GM13976 (cell line): ENCODE measurements at regions not wholly inside any gene's neighbourhood (a gene's known extent, or its start where the extent isn't known, plus 50 kb on each side); places are given as distances from the start of the nearest gene placed in this dataset.

Experiments used
- DNase-seq: peaks from one replicate; pipeline ENCODE4 v3.0.0; 2012; ENCODE audit warnings: low spot score
- in situ Hi-C: fragments of 300-500 bp; cut with MboI; formaldehyde crosslinking; loops from one replicate; pipeline ENCODE4 v1.12.0; 2022; ENCODE audit warnings: low sequenced_read_pairs, mixed read lengths, inconsistent platforms; ENCODE audit not compliant: unreplicated experiment
- TF ChIP-seq, protein P1 (sequence below): IDR thresholded peaks from 2 replicates; pipeline ENCODE4 v1.5.1; 2012; ENCODE audit warnings: borderline replicate concordance, mild to moderate bottlenecking; ENCODE audit not compliant: insufficient read depth; ENCODE audit errors: extremely low read depth, missing control alignments, control extremely low read depth

DNA sequence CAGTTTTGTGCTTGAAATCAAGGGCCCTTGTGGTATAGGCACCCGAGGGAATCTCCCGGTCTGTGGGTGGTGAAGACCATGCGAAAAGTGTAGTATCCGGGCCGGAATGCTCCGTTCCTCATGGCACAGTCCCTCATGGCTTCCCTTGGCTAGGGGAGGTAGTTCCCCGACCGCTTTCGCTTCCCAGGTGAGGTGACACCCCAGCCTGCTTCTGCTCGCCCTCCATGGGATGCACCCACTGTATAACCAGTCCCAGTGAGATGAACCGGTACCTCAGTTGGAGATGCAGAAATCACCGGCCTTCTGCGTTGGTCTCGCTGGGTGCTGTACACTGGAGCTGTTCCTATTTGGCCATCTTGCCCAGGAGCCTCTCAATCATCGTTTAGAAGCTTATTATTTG lies 195.7 kb upstream of the POT1 start:
- DNase-seq = no peak
- TF ChIP-seq, protein P1, sequence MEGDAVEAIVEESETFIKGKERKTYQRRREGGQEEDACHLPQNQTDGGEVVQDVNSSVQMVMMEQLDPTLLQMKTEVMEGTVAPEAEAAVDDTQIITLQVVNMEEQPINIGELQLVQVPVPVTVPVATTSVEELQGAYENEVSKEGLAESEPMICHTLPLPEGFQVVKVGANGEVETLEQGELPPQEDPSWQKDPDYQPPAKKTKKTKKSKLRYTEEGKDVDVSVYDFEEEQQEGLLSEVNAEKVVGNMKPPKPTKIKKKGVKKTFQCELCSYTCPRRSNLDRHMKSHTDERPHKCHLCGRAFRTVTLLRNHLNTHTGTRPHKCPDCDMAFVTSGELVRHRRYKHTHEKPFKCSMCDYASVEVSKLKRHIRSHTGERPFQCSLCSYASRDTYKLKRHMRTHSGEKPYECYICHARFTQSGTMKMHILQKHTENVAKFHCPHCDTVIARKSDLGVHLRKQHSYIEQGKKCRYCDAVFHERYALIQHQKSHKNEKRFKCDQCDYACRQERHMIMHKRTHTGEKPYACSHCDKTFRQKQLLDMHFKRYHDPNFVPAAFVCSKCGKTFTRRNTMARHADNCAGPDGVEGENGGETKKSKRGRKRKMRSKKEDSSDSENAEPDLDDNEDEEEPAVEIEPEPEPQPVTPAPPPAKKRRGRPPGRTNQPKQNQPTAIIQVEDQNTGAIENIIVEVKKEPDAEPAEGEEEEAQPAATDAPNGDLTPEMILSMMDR = no peak
- in situ Hi-C loops = no loop called here

DNA sequence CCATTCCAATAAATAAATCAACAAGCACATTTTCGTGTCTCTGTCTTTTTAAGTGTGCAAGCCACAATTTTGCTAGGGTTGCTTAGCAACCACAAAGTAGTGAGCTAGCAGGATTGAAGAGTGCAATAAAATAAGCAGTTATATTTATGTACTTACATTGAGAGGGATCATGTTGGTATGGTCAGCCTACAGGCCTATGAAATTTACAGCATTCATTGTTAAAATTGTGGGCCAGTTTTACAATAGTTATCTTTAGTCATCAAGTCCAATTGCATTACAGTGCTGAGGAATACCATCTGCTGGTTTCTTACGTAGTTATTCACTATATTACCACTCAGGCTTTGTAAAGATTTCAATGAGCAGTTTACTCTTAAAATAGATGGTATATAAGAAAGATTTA lies 192.5 kb upstream of the POT1 start:
- in situ Hi-C loops = no loop called here
- TF ChIP-seq, protein P1 = no peak
- DNase-seq = no peak

DNA sequence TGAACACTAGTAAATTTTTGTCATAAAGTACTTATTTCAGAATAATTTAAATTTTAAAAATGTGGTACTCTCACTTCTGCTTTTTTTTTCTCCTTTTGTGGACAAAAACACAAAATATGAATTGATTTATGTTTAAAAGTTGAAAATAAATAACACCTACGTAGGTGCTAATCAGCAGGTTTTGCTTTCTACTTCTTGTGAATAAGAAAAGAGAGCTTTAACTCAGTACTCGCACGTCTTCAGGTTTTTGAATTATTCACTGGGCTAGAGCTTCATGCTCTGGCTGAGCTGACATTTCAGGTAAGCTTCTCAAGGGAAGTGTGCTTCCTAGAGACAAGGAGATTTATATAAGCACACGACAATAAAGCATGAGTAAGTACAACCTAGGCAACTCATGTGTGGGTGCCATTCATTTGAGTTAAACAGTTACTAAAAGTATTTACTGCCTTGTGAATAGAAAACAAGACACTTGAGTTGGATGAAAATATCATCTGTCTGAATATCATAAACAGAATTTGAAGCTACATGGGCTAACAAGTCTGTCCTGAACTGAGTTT lies 190.0 kb upstream of the POT1 start:
- no peak for DNase-seq
- in situ Hi-C loops = no loop called here
- TF ChIP-seq, protein P1 = no peak

DNA sequence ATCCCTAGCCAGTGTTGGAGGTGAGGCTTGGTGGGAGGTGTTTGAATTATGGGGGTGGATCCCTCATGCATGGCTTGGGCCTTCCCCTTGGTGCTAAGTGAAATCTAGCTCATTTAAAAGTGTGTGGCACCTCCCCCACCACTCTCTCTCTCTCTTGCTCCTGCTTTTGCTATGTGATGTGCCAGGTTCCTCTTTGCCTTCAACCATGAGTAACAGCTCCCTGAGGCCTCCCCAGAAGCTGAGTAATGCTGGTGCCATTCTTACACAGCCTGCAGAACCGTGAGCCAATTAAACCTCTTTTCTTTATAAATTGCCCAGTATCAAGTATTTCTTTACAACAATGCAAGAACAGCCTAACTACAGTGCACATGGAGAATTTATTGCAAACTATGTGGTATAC lies 188.8 kb upstream of the POT1 start:
- TF ChIP-seq, protein P1 = no peak
- no peak for DNase-seq
- in situ Hi-C loops = no loop called here

DNA sequence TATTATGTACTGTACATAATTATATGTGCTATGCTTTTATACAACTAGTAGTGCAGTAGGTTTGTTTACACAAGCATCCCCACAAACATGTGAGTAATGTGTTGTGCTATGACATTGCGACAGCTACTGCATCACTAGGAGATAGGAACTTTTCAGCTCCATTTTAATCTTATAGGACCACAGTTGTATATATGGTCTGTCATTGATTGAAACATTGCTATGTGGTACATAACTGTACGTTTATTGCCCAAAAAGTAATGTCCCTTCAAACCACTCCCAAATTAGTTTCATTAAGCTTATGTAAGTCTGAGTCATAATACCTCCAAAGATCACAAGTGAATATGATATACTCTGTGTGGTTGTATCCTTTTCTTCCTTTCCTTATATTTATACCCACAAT lies 183.2 kb upstream of the POT1 start:
- no peak for DNase-seq
- TF ChIP-seq, protein P1 = no peak
- in situ Hi-C loops = no loop called here

DNA sequence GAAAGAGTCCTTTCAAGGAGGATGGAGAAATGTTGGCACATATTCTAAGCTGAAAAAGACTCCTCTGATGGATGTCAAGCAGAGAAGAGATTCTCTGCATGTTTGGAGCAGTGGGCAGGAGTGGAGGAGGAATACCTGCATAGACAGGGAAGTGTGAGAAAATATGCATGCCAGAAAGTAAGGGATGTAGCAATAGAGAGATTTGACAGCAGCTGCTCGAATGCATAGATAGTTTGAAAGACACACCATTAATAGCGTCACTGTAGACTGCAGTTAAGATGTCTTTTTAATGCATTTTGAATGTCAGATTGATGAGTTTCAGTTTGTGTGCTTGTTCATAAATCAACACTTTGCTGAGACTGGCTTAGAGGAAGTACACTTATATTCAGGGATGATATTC lies 169.9 kb upstream of the POT1 start:
- no peak for DNase-seq
- in situ Hi-C loops = no loop called here
- TF ChIP-seq, protein P1 = no peak
